Neuron (in vitro differentiated cells): ENCODE measurements at regions not wholly inside any gene's neighbourhood (a gene's known extent, or its start where the extent isn't known, plus 50 kb on each side); places are given as distances from the start of the nearest gene placed in this dataset.
"Not testable (repeated sequence)": the region's sequence is repeated elsewhere in the genome, so short reads cannot be mapped to it uniquely, and the experiment has no call there.

ENCODE experiments used
- H2AFZ ChIP-seq: one replicate; pipeline ENCODE4 v1.6.1; 2013; ENCODE audit warnings: low read depth, mild to moderate bottlenecking, inconsistent platforms, low read length, moderate library complexity
- H3K27me3 ChIP-seq: one replicate; pipeline ENCODE4 v1.6.1; 2013; ENCODE audit warnings: low read length; ENCODE audit not compliant: insufficient read depth
- H3K36me3 ChIP-seq: one replicate; pipeline ENCODE4 v1.6.1; 2013; ENCODE audit warnings: low read length; ENCODE audit not compliant: insufficient read depth
- H3K4me1 ChIP-seq: one replicate; pipeline ENCODE4 v1.6.1; 2013; ENCODE audit warnings: low read length; ENCODE audit not compliant: insufficient read depth
- H3K4me3 ChIP-seq: 2 replicates; pipeline ENCODE4 v1.5.1; 2013; ENCODE audit warnings: mild to moderate bottlenecking, low read length, moderate library complexity
- H3K9me3 ChIP-seq: one replicate; pipeline ENCODE4 v1.6.1; 2013; ENCODE audit warnings: low read length

- peaks cover 14% of the 10 kb centered on the region for H3K9me3 ChIP-seq
- H3K36me3 ChIP-seq = no peaks in the 10 kb centered on the region
- H2AFZ ChIP-seq = no peak overlapping the region
- no peak overlapping the region for H3K4me3 ChIP-seq
- peaks cover 20% of the 10 kb centered on the region for H3K27me3 ChIP-seq
- H3K4me1 ChIP-seq = no peaks in the 10 kb centered on the region
These were observed 54.1 kb upstream of the PEG3 start for GRCh38 chr19:56894626-56895025.

GRCh38 chr19:56896095-56896494 lies 55.6 kb upstream of the PEG3 start:
- Histone ChIP-seq H2AFZ (no peak overlapping the region), H3K27me3 (peaks cover 20% of the 10 kb centered on the region), H3K4me1 (no peaks in the 10 kb centered on the region), H3K36me3 (no peaks in the 10 kb centered on the region), H3K4me3 (no peak overlapping the region), H3K9me3 (peaks cover 14% of the 10 kb centered on the region)

DNA sequence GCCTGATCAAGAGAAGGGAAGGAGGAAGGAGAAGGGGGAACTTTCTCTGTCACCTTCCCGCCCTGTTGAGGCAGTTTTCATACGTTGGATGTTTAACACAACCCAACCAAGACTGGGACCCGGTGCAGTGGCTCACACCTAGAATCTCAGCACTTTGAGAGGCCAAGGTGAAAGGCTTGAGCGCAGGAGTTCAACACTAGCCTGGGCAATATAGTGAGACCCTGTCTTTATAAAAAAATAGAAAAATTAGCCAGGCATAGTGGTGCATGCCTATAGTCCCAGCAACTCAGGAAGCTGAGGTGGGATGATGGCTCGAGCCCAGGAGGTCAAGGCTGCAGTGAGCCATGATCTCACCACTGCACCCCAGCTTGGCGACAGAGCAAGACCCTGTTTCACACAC lies 59.4 kb upstream of the PEG3 start:
- Histone ChIP-seq H3K9me3 (peaks cover 12% of the 10 kb centered on the region), H3K4me1 (no peaks in the 10 kb centered on the region), H3K36me3 (no peaks in the 10 kb centered on the region), H3K4me3 (no peak overlapping the region), H2AFZ (no peak overlapping the region), H3K27me3 (peaks cover 8% of the 10 kb centered on the region)

- Histone ChIP-seq H3K27me3 (peaks cover 8% of the 10 kb centered on the region), H2AFZ (no peak overlapping the region), H3K4me3 (no peak overlapping the region), H3K9me3 (peaks cover 15% of the 10 kb centered on the region), H3K4me1 (no peaks in the 10 kb centered on the region), H3K36me3 (no peaks in the 10 kb centered on the region)
These were observed 60.1 kb upstream of the PEG3 start for GRCh38 chr19:56900573-56901097.

DNA sequence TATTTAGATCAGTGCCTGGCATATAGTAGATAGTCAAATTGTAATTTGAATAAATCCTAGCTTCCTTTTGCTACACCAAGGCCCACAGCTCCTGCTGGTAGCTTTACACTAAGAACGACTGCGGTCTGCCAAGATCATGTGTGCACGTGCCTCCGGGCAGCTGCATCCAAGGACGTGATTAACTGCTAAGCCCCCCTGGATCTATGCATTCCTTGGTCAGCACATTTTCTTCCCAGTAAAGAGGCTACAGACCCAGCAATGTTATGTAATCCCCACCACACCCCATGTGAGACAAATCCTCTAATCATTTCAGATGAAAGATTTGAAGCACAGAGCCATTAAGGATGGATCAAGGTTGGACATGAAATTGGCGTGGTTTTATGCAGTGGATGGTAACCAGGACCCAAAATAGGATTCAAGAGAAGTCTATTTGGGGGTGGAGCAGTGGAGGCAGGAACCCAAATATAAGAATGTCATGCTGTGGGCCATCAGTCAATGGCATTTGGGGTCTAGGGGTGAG lies 65.2 kb upstream of the PEG3 start:
- peaks cover 5% of the 10 kb centered on the region for H3K9me3 ChIP-seq
- no peaks in the 10 kb centered on the region for H3K4me1 ChIP-seq
- no peak overlapping the region for H3K4me3 ChIP-seq

DNA sequence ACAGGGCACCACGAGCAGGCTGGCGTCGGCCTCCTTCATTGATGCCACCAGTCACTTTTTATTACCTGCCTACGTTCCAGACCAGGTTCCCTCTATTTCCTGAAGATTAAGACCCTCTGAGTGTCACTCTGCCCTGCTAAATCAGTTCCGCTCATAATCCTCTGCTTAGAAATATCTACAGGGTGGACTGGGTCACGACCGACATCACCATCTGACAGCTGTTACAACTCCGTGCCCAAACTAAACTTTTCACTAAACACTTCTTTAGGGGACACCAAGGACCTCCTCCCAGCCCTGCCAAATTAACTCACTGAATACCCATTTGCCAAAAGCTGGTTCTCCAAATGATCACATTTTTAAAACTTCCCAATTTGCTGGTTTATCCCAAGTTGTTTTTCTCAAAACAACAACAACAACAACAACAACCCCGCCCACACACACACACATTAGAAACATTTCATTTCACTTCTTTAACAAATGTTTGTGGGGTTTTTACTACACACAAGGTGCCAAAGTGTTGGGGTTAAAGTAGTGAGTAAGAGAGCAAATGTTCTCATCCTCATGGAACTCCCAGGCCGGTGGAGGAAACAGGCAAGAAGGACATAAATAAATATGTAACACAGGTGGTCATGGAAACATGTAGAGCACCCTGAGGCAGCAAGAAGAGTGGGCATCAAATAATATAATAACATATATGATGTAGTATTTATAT lies 72.0 kb upstream of the PEG3 start:
- Histone ChIP-seq H3K9me3 (peaks cover 4% of the 10 kb centered on the region), H3K27me3 (peaks cover 27% of the 10 kb centered on the region), H3K4me3 (no peak overlapping the region), H3K36me3 (no peaks in the 10 kb centered on the region), H2AFZ (no peak overlapping the region), H3K4me1 (peaks cover 2% of the 10 kb centered on the region)

More for the DNA sequence above, 65.2 kb upstream of the PEG3 start:
- Histone ChIP-seq H3K36me3 (no peaks in the 10 kb centered on the region), H3K27me3 (peaks cover 5% of the 10 kb centered on the region), H2AFZ (no peak overlapping the region)

DNA sequence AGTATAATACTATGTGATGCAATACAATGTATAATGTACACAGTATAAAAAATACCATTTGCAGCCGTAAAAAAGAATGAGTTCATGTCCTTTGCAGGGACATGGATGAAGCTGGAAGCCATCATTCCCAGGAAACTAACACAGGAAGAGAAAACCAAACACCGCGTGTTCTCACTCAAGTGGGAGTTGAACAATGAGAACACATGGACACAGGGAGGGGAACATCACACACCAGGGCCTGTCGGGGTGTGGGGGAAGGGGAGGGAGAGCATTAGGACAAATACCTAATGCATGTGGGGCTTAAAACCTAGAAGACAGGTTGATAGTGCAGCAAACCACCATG lies 72.6 kb upstream of the PEG3 start:
- H3K4me1 ChIP-seq, H3K9me3 ChIP-seq, H3K36me3 ChIP-seq, H2AFZ ChIP-seq, H3K4me3 ChIP-seq: not testable (repeated sequence)
- H3K27me3 ChIP-seq = peaks cover 27% of the 10 kb centered on the region

DNA sequence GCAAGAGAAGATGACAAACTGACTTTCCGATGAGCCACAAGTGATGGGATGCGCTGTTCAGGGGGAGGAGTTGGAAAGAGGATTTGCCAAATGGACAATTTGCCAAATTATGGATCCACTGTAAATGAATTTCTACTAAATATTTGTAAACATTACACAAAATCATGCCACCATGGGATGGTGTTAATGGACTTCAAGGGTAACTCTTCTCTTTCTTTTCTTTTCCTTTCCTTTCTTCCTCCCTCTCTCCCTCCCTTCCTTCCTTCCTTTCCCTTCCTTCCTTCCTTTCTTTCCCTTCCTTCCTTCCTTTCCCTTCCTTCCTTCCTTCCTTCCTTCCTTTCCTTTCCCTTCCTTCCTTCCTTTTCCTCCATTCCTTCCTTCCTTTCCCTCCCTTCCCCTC lies 76.0 kb upstream of the PEG3 start:
- Histone ChIP-seq H3K4me3 (no peak overlapping the region), H3K27me3 (peaks cover 19% of the 10 kb centered on the region), H3K36me3 (no peaks in the 10 kb centered on the region), H3K9me3 (peaks cover 4% of the 10 kb centered on the region), H2AFZ (no peak overlapping the region), H3K4me1 (peaks cover 2% of the 10 kb centered on the region)

DNA sequence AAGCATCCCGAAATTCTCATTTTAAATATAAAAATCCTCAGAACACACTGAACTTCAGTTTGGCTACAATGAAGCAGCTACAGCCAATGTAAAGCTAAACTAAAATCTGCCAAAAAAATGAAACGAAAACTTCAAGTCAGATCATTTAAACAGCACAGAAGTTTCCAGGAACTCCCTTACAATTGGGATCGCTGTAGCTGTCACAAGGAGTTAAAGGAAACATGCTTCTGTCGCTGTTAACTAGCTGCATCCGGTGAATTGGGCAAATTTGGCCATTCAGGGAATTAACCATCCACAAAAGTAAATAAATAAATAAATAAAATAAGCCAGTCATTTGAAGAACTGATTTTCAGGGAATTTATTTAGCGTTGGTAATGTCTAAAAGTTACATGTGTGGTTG lies 77.0 kb upstream of the PEG3 start:
- Histone ChIP-seq H3K4me1 (peaks cover 2% of the 10 kb centered on the region), H3K27me3 (peaks cover 16% of the 10 kb centered on the region), H3K4me3 (no peak overlapping the region), H3K36me3 (no peaks in the 10 kb centered on the region), H3K9me3 (peaks cover 8% of the 10 kb centered on the region), H2AFZ (no peak overlapping the region)

- Histone ChIP-seq H3K9me3 (peaks cover 8% of the 10 kb centered on the region), H3K4me1 (peaks cover 2% of the 10 kb centered on the region), H3K36me3 (no peaks in the 10 kb centered on the region), H2AFZ (no peak overlapping the region), H3K4me3 (no peak overlapping the region), H3K27me3 (peaks cover 16% of the 10 kb centered on the region)
These were observed 77.5 kb upstream of the PEG3 start for GRCh38 chr19:56917998-56918397.

GRCh38 chr19:56918682-56919307 lies 78.3 kb upstream of the PEG3 start:
- no peaks in the 10 kb centered on the region for H3K36me3 ChIP-seq
- peaks cover 2% of the 10 kb centered on the region for H3K4me1 ChIP-seq
- H3K9me3 ChIP-seq = peaks cover 15% of the 10 kb centered on the region
- H3K27me3 ChIP-seq = peaks cover 17% of the 10 kb centered on the region
- no peak overlapping the region for H2AFZ ChIP-seq
- no peak overlapping the region for H3K4me3 ChIP-seq

DNA sequence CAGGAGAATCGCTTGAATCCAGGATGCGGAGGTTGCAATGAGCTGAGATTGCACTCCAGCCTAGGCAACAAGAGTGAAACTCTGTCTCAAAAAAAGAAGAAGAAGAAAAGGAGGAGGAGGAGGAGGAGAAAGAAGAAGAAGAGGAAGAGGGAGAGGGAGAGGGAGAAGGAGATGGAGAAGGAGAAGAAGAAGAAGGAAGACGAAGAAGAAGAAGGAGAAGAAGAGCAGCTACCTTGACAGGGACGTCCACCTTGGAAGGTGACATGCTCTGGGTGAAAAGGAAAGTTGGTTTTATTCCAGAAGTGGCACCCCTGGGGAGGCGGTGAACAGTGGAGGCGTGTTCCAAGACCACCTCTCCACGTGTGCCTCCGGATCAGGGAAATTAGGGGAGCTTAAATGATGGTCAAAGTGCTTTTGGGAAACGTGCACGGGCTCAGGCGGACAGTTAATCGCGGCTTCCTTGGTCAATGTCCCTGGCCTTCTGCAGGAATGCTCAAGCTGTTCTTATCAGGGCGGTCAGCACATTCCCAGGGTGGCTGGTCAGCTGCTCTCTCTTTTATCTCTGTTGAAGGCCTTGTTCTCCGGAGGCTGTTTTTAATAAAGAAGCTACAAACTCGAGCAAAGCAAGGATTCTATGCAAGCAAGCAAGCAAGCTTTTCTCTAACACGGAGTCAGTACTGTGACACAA lies 78.9 kb upstream of the PEG3 start:
- Histone ChIP-seq H3K27me3 (peaks cover 19% of the 10 kb centered on the region), H3K4me3 (no peak overlapping the region), H3K9me3 (peaks cover 20% of the 10 kb centered on the region), H2AFZ (no peak overlapping the region), H3K36me3 (no peaks in the 10 kb centered on the region), H3K4me1 (peaks cover 2% of the 10 kb centered on the region)

- not testable (repeated sequence) for H3K27me3 ChIP-seq, H3K4me3 ChIP-seq, H3K36me3 ChIP-seq, H2AFZ ChIP-seq
- peaks cover 11% of the 10 kb centered on the region for H3K4me1 ChIP-seq
- H3K9me3 ChIP-seq = peaks cover 17% of the 10 kb centered on the region
These were observed 85.6 kb upstream of the PEG3 start for GRCh38 chr19:56926094-56926493.
